Fibroblast of mammary gland (primary cell): ENCODE measurements at regions not wholly inside any gene's neighbourhood (a gene's known extent, or its start where the extent isn't known, plus 50 kb on each side); places are given as distances from the start of the nearest gene placed in this dataset.
"Not testable (repeated sequence)": the region's sequence is repeated elsewhere in the genome, so short reads cannot be mapped to it uniquely, and the experiment has no call there.

ENCODE experiments used
- DNase-seq: peaks from one replicate; pipeline ENCODE4 v3.0.0-alpha.2; 2010; ENCODE audit warnings: low read depth
- H3K4me3 ChIP-seq: 2 replicates; pipeline ENCODE4 v1.5.1; 2011; ENCODE audit warnings: low read depth, mild to moderate bottlenecking, low read length, moderate library complexity; ENCODE audit not compliant: control insufficient read depth
- CTCF ChIP-seq: conservative IDR thresholded peaks from 2 replicates; pipeline ENCODE4 v1.5.1; 2011; ENCODE audit warnings: low read depth, low read length, inconsistent platforms; ENCODE audit not compliant: control insufficient read depth, insufficient read depth

GRCh38 chr3:191973820-191974219 lies 512.9 kb downstream of the PYDC2 start:
- DNase-seq: no peak
- H3K4me3 ChIP-seq: no peak overlapping the region
- TF ChIP-seq CTCF: no peak

- H3K4me3 ChIP-seq: no peak overlapping the region
- DNase-seq: no peak
- no peak for TF ChIP-seq CTCF
Observed at GRCh38 chr3:191975936-191976335, 515.0 kb downstream of the PYDC2 start.

GRCh38 chr3:191980443-191980842 lies 519.5 kb downstream of the PYDC2 start:
- DNase-seq: no peak
- no peak for TF ChIP-seq CTCF
- H3K4me3 ChIP-seq: no peak overlapping the region

GRCh38 chr3:191982481-191982880 lies 521.5 kb downstream of the PYDC2 start:
- no peak for DNase-seq
- TF ChIP-seq CTCF: no peak
- no peak overlapping the region for H3K4me3 ChIP-seq

GRCh38 chr3:191985691-191986090 lies 524.7 kb downstream of the PYDC2 start:
- no peak overlapping the region for H3K4me3 ChIP-seq
- TF ChIP-seq CTCF: no peak
- peak; percentile 4 for DNase-seq

- no peak for TF ChIP-seq CTCF
- no peak overlapping the region for H3K4me3 ChIP-seq
- peak; percentile 10 for DNase-seq
Observed at GRCh38 chr3:191987831-191988350, 526.9 kb downstream of the PYDC2 start.

- not testable (repeated sequence) for H3K4me3 ChIP-seq, DNase-seq
Observed at GRCh38 chr3:191993952-191994351, 533.0 kb downstream of the PYDC2 start.
